HEK293 (cell line): ENCODE measurements at regions not wholly inside any gene's neighbourhood (a gene's known extent, or its start where the extent isn't known, plus 50 kb on each side); places are given as distances from the start of the nearest gene placed in this dataset.

Experiments
- CTCF ChIA-PET: fragments of 350-600 bp; formaldehyde crosslinking; extraction: SDS; loops from one replicate; lab custom pipeline; 2021; ENCODE audit warnings: antibody characterized with exemption; lab: Yijun Ruan, JAX
- POLR2A ChIA-PET: fragments of 300-600 bp; formaldehyde crosslinking; extraction: SDS; loops from one replicate; lab custom pipeline; 2020; ENCODE audit warnings: antibody characterized with exemption, inconsistent platforms; lab: Yijun Ruan, JAX
- H3K27ac ChIP-seq: fragments of 200-500 bp; sonication (Bioruptor generic); 2 replicates; pipeline ENCODE4 v1.5.1; 2014; ENCODE audit warnings: low read depth, low read length, control low read depth, inconsistent platforms; ENCODE audit errors: extremely low read depth
- H3K36me3 ChIP-seq, 2 experiments: fragments of 200-500 bp in 1 of 2; sonication (Bioruptor generic) in 1 of 2; 1 replicate in 1 of 2; 2 replicates in 1 of 2; pipeline ENCODE4 v1.5.1; 2014 to 2017; ENCODE audit warnings: inconsistent platforms in 2 of 2, low read length in 2 of 2; ENCODE audit not compliant: control insufficient read depth in 2 of 2, insufficient read depth in 1 of 2
- H3K4me1 ChIP-seq: fragments of 200-500 bp; sonication (Bioruptor generic); 2 replicates; pipeline ENCODE4 v1.5.1; 2014; ENCODE audit warnings: mild to moderate bottlenecking, low read length, inconsistent platforms; ENCODE audit not compliant: control insufficient read depth, insufficient read depth
- H3K4me3 ChIP-seq: 2 replicates; pipeline ENCODE4 v1.5.1; 2011; ENCODE audit warnings: low read depth, mild to moderate bottlenecking, control low read depth, low read length, moderate library complexity
- H3K9me3 ChIP-seq: fragments of 200-500 bp; sonication (Bioruptor generic); 2 replicates; pipeline ENCODE4 v1.5.1; 2014; ENCODE audit warnings: low read depth, low read length, inconsistent platforms; ENCODE audit not compliant: control insufficient read depth, insufficient read depth
- PRDM10 ChIP-seq: fragments of 450-650 bp; formaldehyde crosslinking; IDR thresholded peaks from 2 replicates; pipeline ENCODE4 v1.5.1; 2016; ENCODE audit warnings: missing biosample characterization, missing genetic modification characterization
- SCRT2 ChIP-seq: fragments of 450-650 bp; formaldehyde crosslinking; IDR thresholded peaks from 2 replicates; pipeline ENCODE4 v1.5.1; 2016; ENCODE audit warnings: missing biosample characterization, missing genetic modification characterization
- SETDB1 ChIP-seq: IDR thresholded peaks from one replicate; pipeline ENCODE4 v1.6.1; 2017; ENCODE audit warnings: mild to moderate bottlenecking, low read length, moderate library complexity, mixed read lengths; ENCODE audit not compliant: insufficient read length
- SP7 ChIP-seq: fragments of 450-650 bp; formaldehyde crosslinking; IDR thresholded peaks from 2 replicates; pipeline ENCODE4 v1.5.1; 2016; ENCODE audit warnings: missing biosample characterization, missing genetic modification characterization
- YY2 ChIP-seq: fragments of 450-650 bp; formaldehyde crosslinking; IDR thresholded peaks from 2 replicates; pipeline ENCODE4 v1.5.1; 2016; ENCODE audit warnings: missing biosample characterization, missing genetic modification characterization
- ZEB2 ChIP-seq: fragments of 450-650 bp; formaldehyde crosslinking; IDR thresholded peaks from 2 replicates; pipeline ENCODE4 v1.5.1; 2016; ENCODE audit warnings: missing biosample characterization, missing genetic modification characterization
- ZFP37 ChIP-seq: fragments of 450-650 bp; formaldehyde crosslinking; IDR thresholded peaks from 2 replicates; pipeline ENCODE4 v1.5.1; 2016; ENCODE audit warnings: missing biosample characterization, missing genetic modification characterization
- ZNF112 ChIP-seq: fragments of 450-650 bp; formaldehyde crosslinking; IDR thresholded peaks from 2 replicates; pipeline ENCODE4 v1.5.0; 2017; ENCODE audit warnings: missing biosample characterization, missing genetic modification characterization
- ZNF133 ChIP-seq: fragments of 450-650 bp; formaldehyde crosslinking; IDR thresholded peaks from 2 replicates; pipeline ENCODE4 v1.5.1; 2016; ENCODE audit warnings: missing biosample characterization, missing genetic modification characterization
- ZNF146 ChIP-seq: fragments of 450-650 bp; formaldehyde crosslinking; IDR thresholded peaks from 2 replicates; pipeline ENCODE4 v1.5.1; 2016; ENCODE audit warnings: missing biosample characterization, missing genetic modification characterization
- ZNF169 ChIP-seq: fragments of 450-650 bp; formaldehyde crosslinking; IDR thresholded peaks from 2 replicates; pipeline ENCODE4 v1.5.1; 2016; ENCODE audit warnings: missing biosample characterization, missing genetic modification characterization
- ZNF19 ChIP-seq: fragments of 450-650 bp; formaldehyde crosslinking; IDR thresholded peaks from 2 replicates; pipeline ENCODE4; 2016; ENCODE audit warnings: missing biosample characterization, missing genetic modification characterization, low read depth
- ZNF202 ChIP-seq: fragments of 450-650 bp; formaldehyde crosslinking; IDR thresholded peaks from 2 replicates; pipeline ENCODE4 v1.5.1; 2016; ENCODE audit warnings: missing biosample characterization, missing genetic modification characterization, borderline replicate concordance
- ZNF366 ChIP-seq: fragments of 450-650 bp; formaldehyde crosslinking; conservative IDR thresholded peaks from 2 replicates; pipeline ENCODE4 v1.5.1; 2016; ENCODE audit warnings: missing biosample characterization, missing genetic modification characterization
- ZNF416 ChIP-seq: fragments of 450-650 bp; formaldehyde crosslinking; IDR thresholded peaks from 2 replicates; pipeline ENCODE4 v1.5.1; 2016; ENCODE audit warnings: missing biosample characterization, missing genetic modification characterization
- ZNF530 ChIP-seq: fragments of 450-650 bp; formaldehyde crosslinking; IDR thresholded peaks from 2 replicates; pipeline ENCODE4 v1.5.1; 2016; ENCODE audit warnings: low read depth, missing biosample characterization, missing genetic modification characterization
- ZNF561 ChIP-seq: fragments of 450-650 bp; IDR thresholded peaks from 2 replicates; pipeline ENCODE4 v1.5.1; 2018; ENCODE audit warnings: missing biosample characterization, missing genetic modification characterization, borderline replicate concordance
- ZNF660 ChIP-seq: fragments of 450-650 bp; IDR thresholded peaks from 2 replicates; pipeline ENCODE4 v1.5.1; 2018; ENCODE audit warnings: missing biosample characterization, mild to moderate bottlenecking, missing genetic modification characterization
- ZNF664 ChIP-seq: fragments of 450-650 bp; formaldehyde crosslinking; IDR thresholded peaks from 2 replicates; pipeline ENCODE4 v1.5.1; 2016; ENCODE audit warnings: missing biosample characterization, missing genetic modification characterization
- ZNF677 ChIP-seq: fragments of 450-650 bp; IDR thresholded peaks from 2 replicates; pipeline ENCODE4 v1.5.0; 2018; ENCODE audit warnings: missing biosample characterization, mild to moderate bottlenecking, missing genetic modification characterization, moderate library complexity
- ZNF776 ChIP-seq: fragments of 450-650 bp; formaldehyde crosslinking; IDR thresholded peaks from 2 replicates; pipeline ENCODE4 v1.5.0; 2017; ENCODE audit warnings: missing biosample characterization, missing genetic modification characterization, borderline replicate concordance
- ZSCAN30 ChIP-seq: fragments of 450-650 bp; IDR thresholded peaks from 2 replicates; pipeline ENCODE4 v1.5.1; 2018; ENCODE audit warnings: missing biosample characterization, mild to moderate bottlenecking, missing genetic modification characterization, moderate library complexity
- TF ChIP-seq, protein P1 (sequence below): IDR thresholded peaks from 2 replicates; pipeline ENCODE4 v1.6.1; 2011; ENCODE audit warnings: mild to moderate bottlenecking, low read depth, low read length, borderline replicate concordance
- TF ChIP-seq, protein P2 (sequence below): fragments of 450-650 bp; formaldehyde crosslinking; IDR thresholded peaks from 2 replicates; pipeline ENCODE4 v1.5.1; 2016; ENCODE audit warnings: missing biosample characterization, missing genetic modification characterization, borderline replicate concordance
- TF ChIP-seq, protein P3 (sequence below): fragments of 450-650 bp; formaldehyde crosslinking; IDR thresholded peaks from 2 replicates; pipeline ENCODE4 v1.5.1; 2016; ENCODE audit warnings: missing biosample characterization, missing genetic modification characterization
- TF ChIP-seq, protein P4 (sequence below): fragments of 450-650 bp; formaldehyde crosslinking; IDR thresholded peaks from 2 replicates; pipeline ENCODE4 v1.5.1; 2016; ENCODE audit warnings: missing biosample characterization, missing genetic modification characterization

DNA sequence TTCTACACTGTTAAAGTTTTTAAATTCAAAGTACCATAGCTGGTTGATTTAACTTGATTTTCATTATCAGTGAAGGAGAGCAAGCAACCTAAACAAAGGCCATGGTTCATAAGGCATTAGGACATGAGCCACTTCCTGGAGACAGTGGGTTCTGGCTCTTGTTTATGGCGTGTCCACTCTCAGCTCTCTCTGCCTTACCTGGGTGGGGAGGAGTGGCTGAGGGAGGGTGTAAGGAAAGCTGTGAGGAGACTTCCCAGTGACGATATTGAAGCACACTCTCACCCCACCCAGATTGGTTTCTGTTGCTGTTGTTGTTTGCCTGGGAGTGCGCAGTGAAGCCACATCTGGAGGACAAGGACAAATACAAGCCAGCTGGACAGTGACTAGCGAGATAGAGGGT, 365.3 kb upstream of the FZD8 start:
- TF ChIP-seq ZNF112 (no peak), ZNF202 (no peak), SP7 (tag by site-specific recombination) (no peak), ZNF416 (tag by site-specific recombination) (no peak), SETDB1 (no peak), ZNF19 (tag by site-specific recombination) (no peak), ZNF530 (tag by site-specific recombination) (no peak), ZNF776 (no peak), ZNF664 (no peak), ZNF133 (tag by site-specific recombination) (no peak), ZSCAN30 (no peak), ZNF146 (tag by site-specific recombination) (no peak), ZNF366 (no peak), ZNF561 (tag by site-specific recombination) (no peak), ZNF169 (tag by site-specific recombination) (no peak)
- TF ChIP-seq, protein P1, sequence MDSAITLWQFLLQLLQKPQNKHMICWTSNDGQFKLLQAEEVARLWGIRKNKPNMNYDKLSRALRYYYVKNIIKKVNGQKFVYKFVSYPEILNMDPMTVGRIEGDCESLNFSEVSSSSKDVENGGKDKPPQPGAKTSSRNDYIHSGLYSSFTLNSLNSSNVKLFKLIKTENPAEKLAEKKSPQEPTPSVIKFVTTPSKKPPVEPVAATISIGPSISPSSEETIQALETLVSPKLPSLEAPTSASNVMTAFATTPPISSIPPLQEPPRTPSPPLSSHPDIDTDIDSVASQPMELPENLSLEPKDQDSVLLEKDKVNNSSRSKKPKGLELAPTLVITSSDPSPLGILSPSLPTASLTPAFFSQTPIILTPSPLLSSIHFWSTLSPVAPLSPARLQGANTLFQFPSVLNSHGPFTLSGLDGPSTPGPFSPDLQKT, result no peak
- TF ChIP-seq, protein P2, sequence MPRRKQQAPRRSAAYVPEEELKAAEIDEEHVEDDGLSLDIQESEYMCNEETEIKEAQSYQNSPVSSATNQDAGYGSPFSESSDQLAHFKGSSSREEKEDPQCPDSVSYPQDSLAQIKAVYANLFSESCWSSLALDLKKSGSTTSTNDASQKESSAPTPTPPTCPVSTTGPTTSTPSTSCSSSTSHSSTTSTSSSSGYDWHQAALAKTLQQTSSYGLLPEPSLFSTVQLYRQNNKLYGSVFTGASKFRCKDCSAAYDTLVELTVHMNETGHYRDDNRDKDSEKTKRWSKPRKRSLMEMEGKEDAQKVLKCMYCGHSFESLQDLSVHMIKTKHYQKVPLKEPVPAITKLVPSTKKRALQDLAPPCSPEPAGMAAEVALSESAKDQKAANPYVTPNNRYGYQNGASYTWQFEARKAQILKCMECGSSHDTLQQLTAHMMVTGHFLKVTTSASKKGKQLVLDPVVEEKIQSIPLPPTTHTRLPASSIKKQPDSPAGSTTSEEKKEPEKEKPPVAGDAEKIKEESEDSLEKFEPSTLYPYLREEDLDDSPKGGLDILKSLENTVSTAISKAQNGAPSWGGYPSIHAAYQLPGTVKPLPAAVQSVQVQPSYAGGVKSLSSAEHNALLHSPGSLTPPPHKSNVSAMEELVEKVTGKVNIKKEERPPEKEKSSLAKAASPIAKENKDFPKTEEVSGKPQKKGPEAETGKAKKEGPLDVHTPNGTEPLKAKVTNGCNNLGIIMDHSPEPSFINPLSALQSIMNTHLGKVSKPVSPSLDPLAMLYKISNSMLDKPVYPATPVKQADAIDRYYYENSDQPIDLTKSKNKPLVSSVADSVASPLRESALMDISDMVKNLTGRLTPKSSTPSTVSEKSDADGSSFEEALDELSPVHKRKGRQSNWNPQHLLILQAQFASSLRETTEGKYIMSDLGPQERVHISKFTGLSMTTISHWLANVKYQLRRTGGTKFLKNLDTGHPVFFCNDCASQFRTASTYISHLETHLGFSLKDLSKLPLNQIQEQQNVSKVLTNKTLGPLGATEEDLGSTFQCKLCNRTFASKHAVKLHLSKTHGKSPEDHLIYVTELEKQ, result no peak
- TF ChIP-seq, protein P3, sequence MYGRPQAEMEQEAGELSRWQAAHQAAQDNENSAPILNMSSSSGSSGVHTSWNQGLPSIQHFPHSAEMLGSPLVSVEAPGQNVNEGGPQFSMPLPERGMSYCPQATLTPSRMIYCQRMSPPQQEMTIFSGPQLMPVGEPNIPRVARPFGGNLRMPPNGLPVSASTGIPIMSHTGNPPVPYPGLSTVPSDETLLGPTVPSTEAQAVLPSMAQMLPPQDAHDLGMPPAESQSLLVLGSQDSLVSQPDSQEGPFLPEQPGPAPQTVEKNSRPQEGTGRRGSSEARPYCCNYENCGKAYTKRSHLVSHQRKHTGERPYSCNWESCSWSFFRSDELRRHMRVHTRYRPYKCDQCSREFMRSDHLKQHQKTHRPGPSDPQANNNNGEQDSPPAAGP (tag by site-specific recombination), result no peak
- TF ChIP-seq, all 188 proteins: peak for 0
- H3K4me3 ChIP-seq, result no peak overlapping the region
- CTCF ChIA-PET, result interaction anchor here (0.7 kb wide), 1 partner anchor 498 kb away, joined by 3 read pairs; no protein-coding TSS in a partner anchor
- POLR2A ChIA-PET, result no interaction called here
- H3K27ac ChIP-seq, result no peak overlapping the region
- no peaks in the 10 kb centered on the region for H3K36me3 ChIP-seq
- no peaks in the 10 kb centered on the region for H3K4me1 ChIP-seq
- H3K9me3 ChIP-seq, result no peaks in the 10 kb centered on the region

- H3K27ac ChIP-seq, result no peak overlapping the region
- H3K9me3 ChIP-seq, result no peaks in the 10 kb centered on the region
- no peaks in the 10 kb centered on the region for H3K36me3 ChIP-seq
- H3K4me1 ChIP-seq, result no peaks in the 10 kb centered on the region
- ChIA-PET CTCF (no interaction called here), POLR2A (no interaction called here)
- no peak overlapping the region for H3K4me3 ChIP-seq
- no peak for TF ChIP-seq ZFP37 (tag by site-specific recombination)
- TF ChIP-seq, protein P4, sequence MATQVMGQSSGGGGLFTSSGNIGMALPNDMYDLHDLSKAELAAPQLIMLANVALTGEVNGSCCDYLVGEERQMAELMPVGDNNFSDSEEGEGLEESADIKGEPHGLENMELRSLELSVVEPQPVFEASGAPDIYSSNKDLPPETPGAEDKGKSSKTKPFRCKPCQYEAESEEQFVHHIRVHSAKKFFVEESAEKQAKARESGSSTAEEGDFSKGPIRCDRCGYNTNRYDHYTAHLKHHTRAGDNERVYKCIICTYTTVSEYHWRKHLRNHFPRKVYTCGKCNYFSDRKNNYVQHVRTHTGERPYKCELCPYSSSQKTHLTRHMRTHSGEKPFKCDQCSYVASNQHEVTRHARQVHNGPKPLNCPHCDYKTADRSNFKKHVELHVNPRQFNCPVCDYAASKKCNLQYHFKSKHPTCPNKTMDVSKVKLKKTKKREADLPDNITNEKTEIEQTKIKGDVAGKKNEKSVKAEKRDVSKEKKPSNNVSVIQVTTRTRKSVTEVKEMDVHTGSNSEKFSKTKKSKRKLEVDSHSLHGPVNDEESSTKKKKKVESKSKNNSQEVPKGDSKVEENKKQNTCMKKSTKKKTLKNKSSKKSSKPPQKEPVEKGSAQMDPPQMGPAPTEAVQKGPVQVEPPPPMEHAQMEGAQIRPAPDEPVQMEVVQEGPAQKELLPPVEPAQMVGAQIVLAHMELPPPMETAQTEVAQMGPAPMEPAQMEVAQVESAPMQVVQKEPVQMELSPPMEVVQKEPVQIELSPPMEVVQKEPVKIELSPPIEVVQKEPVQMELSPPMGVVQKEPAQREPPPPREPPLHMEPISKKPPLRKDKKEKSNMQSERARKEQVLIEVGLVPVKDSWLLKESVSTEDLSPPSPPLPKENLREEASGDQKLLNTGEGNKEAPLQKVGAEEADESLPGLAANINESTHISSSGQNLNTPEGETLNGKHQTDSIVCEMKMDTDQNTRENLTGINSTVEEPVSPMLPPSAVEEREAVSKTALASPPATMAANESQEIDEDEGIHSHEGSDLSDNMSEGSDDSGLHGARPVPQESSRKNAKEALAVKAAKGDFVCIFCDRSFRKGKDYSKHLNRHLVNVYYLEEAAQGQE, result no peak
- TF ChIP-seq PRDM10 (tag by site-specific recombination), result no peak
- no peak for TF ChIP-seq ZNF660 (tag by site-specific recombination)
- TF ChIP-seq YY2 (tag by site-specific recombination), result no peak
- no peak for TF ChIP-seq ZNF677
- no peak for TF ChIP-seq SCRT2 (tag by site-specific recombination)
- TF ChIP-seq ZEB2 (tag by site-specific recombination), result no peak
Observed at GRCh38 chr10:36003688-36004087, 361.6 kb upstream of the FZD8 start.
